CD4-positive, CD25-positive, alpha-beta regulatory T cell (primary cell): ENCODE measurements at regions not wholly inside any gene's neighbourhood (a gene's known extent, or its start where the extent isn't known, plus 50 kb on each side); places are given as distances from the start of the nearest gene placed in this dataset.
"Not testable (repeated sequence)": the region's sequence is repeated elsewhere in the genome, so short reads cannot be mapped to it uniquely, and the experiment has no call there.

Source experiments
- ATAC-seq, 2 donors: fragments of 150-1000 bp; cut with Tn5 transposase; one replicate each; pipeline ENCODE4 v1.10.0; 2021; ENCODE audit warnings: low read depth in 2 of 2, moderate number of reproducible peaks in 2 of 2, moderate library complexity in 1 of 2
- DNase-seq, 3 donors: peaks; one replicate each; pipeline versions ENCODE4 v3.0.0 to v3.0.0-alpha.2; 2012 to 2022; ENCODE audit warnings: mixed read lengths in 1 of 3
- H3K27ac ChIP-seq: one replicate; pipeline ENCODE4 v1.7.0; 2013; ENCODE audit warnings: mild to moderate bottlenecking, low read length; ENCODE audit not compliant: insufficient read depth, poor library complexity, severe bottlenecking
- H3K27me3 ChIP-seq: one replicate; pipeline ENCODE4 v1.7.0; 2013; ENCODE audit warnings: low read length; ENCODE audit not compliant: control insufficient read depth, insufficient read depth
- H3K36me3 ChIP-seq: one replicate; pipeline ENCODE4 v1.7.0; 2013; ENCODE audit warnings: mild to moderate bottlenecking, low read length, moderate library complexity; ENCODE audit not compliant: control insufficient read depth, insufficient read depth
- H3K4me1 ChIP-seq: 2 replicates; pipeline ENCODE4 v1.7.0; 2013; ENCODE audit warnings: mild to moderate bottlenecking, low read length; ENCODE audit not compliant: insufficient read depth, control insufficient read depth, poor library complexity, severe bottlenecking
- H3K4me3 ChIP-seq: one replicate; pipeline ENCODE4 v1.7.0; 2013; ENCODE audit warnings: low read depth, mild to moderate bottlenecking, low read length, moderate library complexity
- H3K9me3 ChIP-seq, 2 experiments: 1 replicate in 1 of 2; 2 replicates in 1 of 2; pipeline ENCODE4 v1.7.0; 2013; ENCODE audit warnings: low read length in 2 of 2, mild to moderate bottlenecking in 1 of 2, moderate library complexity in 1 of 2; ENCODE audit not compliant: control insufficient read depth in 2 of 2
- H3K27ac Mint-ChIP-seq, 3 donors: one replicate each; pipeline ENCODE4 v1.8.0; 2020 to 2022; ENCODE audit warnings: mild to moderate bottlenecking in 3 of 3, mixed read lengths in 3 of 3, moderate library complexity in 2 of 3
- H3K27me3 Mint-ChIP-seq: one replicate; pipeline ENCODE4 v1.8.0; 2022; ENCODE audit warnings: mild to moderate bottlenecking, mixed read lengths
- H3K36me3 Mint-ChIP-seq: one replicate; pipeline ENCODE4 v1.8.0; 2020; ENCODE audit warnings: mixed read lengths
- H3K4me1 Mint-ChIP-seq, 4 donors: one replicate each; pipeline ENCODE4 v1.8.0; 2020 to 2022; ENCODE audit warnings: mixed read lengths in 4 of 4, mild to moderate bottlenecking in 1 of 4
- H3K4me3 Mint-ChIP-seq, 4 donors: one replicate each; pipeline ENCODE4 v1.8.0; 2020 to 2022; ENCODE audit warnings: mild to moderate bottlenecking in 4 of 4, mixed read lengths in 4 of 4, moderate library complexity in 3 of 4
- H3K9me3 Mint-ChIP-seq, 7 donors: one replicate each; pipeline ENCODE4 v1.8.0; 2020 to 2022; ENCODE audit warnings: mixed read lengths in 7 of 7, mild to moderate bottlenecking in 3 of 7, moderate library complexity in 2 of 7

- Mint-ChIP-seq H3K27ac (no peak overlapping the region), H3K9me3 (peaks cover 0 to 2% (median 0%) of the 10 kb centered on the region in 7 donors), H3K4me3 (no peak overlapping the region), H3K36me3 (no peaks in the 10 kb centered on the region), H3K27me3 (no peaks in the 10 kb centered on the region), H3K4me1 (peaks cover 0 to 8% (median 0%) of the 10 kb centered on the region in 4 donors)
- Histone ChIP-seq H3K4me3 (no peak overlapping the region), H3K27me3 (no peaks in the 10 kb centered on the region), H3K36me3 (no peaks in the 10 kb centered on the region), H3K4me1 (no peaks in the 10 kb centered on the region), H3K9me3 (no peaks in the 10 kb centered on the region), H3K27ac (no peak overlapping the region)
- DNase-seq (peak in 1 of 3 donors; percentile 15), ATAC-seq (no peak)
Measured at GRCh38 chr3:171977860-171978259, 61.5 kb upstream of the FNDC3B start.

GRCh38 chr3:171978390-171978789 is 61.0 kb upstream of the FNDC3B start:
- Mint-ChIP-seq H3K27ac (no peak overlapping the region), H3K9me3 (peaks cover 0 to 2% (median 0%) of the 10 kb centered on the region in 7 donors), H3K36me3 (no peaks in the 10 kb centered on the region), H3K27me3 (no peaks in the 10 kb centered on the region), H3K4me3 (no peak overlapping the region), H3K4me1 (peaks cover 0 to 8% (median 0%) of the 10 kb centered on the region in 4 donors)
- Histone ChIP-seq H3K27me3 (no peaks in the 10 kb centered on the region), H3K27ac (no peak overlapping the region), H3K4me1 (no peaks in the 10 kb centered on the region), H3K9me3 (no peaks in the 10 kb centered on the region), H3K36me3 (no peaks in the 10 kb centered on the region), H3K4me3 (no peak overlapping the region)
- ATAC-seq = no peak
- DNase-seq = no peak

- Mint-ChIP-seq H3K9me3 (peaks cover 0 to 2% (median 0%) of the 10 kb centered on the region in 7 donors), H3K27me3 (no peaks in the 10 kb centered on the region), H3K27ac (no peak overlapping the region), H3K36me3 (no peaks in the 10 kb centered on the region), H3K4me3 (no peak overlapping the region), H3K4me1 (peaks cover 0 to 8% (median 0%) of the 10 kb centered on the region in 4 donors)
- Histone ChIP-seq H3K9me3 (no peaks in the 10 kb centered on the region), H3K27me3 (no peaks in the 10 kb centered on the region), H3K4me1 (no peaks in the 10 kb centered on the region), H3K36me3 (no peaks in the 10 kb centered on the region), H3K4me3 (no peak overlapping the region), H3K27ac (no peak overlapping the region)
- DNase-seq = no peak
- ATAC-seq = no peak
Measured at GRCh38 chr3:171979081-171979480, 60.3 kb upstream of the FNDC3B start.

GRCh38 chr3:171980578-171981270 is 58.7 kb upstream of the FNDC3B start:
- DNase-seq = peak in 1 of 3 donors; percentile 41
- Histone ChIP-seq H3K4me1 (no peaks in the 10 kb centered on the region), H3K27me3 (peaks cover 2% of the 10 kb centered on the region), H3K27ac (no peak overlapping the region), H3K9me3 (no peaks in the 10 kb centered on the region), H3K4me3 (no peak overlapping the region), H3K36me3 (no peaks in the 10 kb centered on the region)
- Mint-ChIP-seq H3K36me3 (no peaks in the 10 kb centered on the region), H3K9me3 (peaks cover 0 to 2% (median 0%) of the 10 kb centered on the region in 7 donors), H3K27ac (no peak overlapping the region), H3K4me3 (no peak overlapping the region), H3K27me3 (no peaks in the 10 kb centered on the region), H3K4me1 (peaks cover 0 to 8% (median 0%) of the 10 kb centered on the region in 4 donors)
- ATAC-seq = peak in 1 of 2 donors; percentile 64

- H3K4me1 Mint-ChIP-seq = peaks cover 0 to 10% (median under 1%) of the 10 kb centered on the region in 4 donors
- Histone ChIP-seq H3K27ac (no peak overlapping the region), H3K27me3 (peaks cover 2% of the 10 kb centered on the region), H3K36me3 (no peaks in the 10 kb centered on the region), H3K9me3 (no peaks in the 10 kb centered on the region), H3K4me3 (no peak overlapping the region), H3K4me1 (no peaks in the 10 kb centered on the region)
- H3K9me3 Mint-ChIP-seq = peaks cover 0 to 2% (median 0%) of the 10 kb centered on the region in 7 donors
- H3K36me3 Mint-ChIP-seq = no peaks in the 10 kb centered on the region
- no peak overlapping the region for H3K4me3 Mint-ChIP-seq
- H3K27ac Mint-ChIP-seq = no peak overlapping the region
- no peaks in the 10 kb centered on the region for H3K27me3 Mint-ChIP-seq
- no peak for ATAC-seq
- DNase-seq = no peak
Measured at GRCh38 chr3:171981271-171981605, 58.1 kb upstream of the FNDC3B start.

GRCh38 chr3:171982828-171983227 is 56.5 kb upstream of the FNDC3B start:
- Mint-ChIP-seq H3K4me3 (no peak overlapping the region), H3K36me3 (no peaks in the 10 kb centered on the region), H3K4me1 (peaks cover 0 to 10% (median 1%) of the 10 kb centered on the region in 4 donors), H3K27ac (no peak overlapping the region), H3K27me3 (no peaks in the 10 kb centered on the region), H3K9me3 (peaks cover 0 to 2% (median 0%) of the 10 kb centered on the region in 7 donors)
- Histone ChIP-seq H3K9me3 (no peaks in the 10 kb centered on the region), H3K36me3 (no peaks in the 10 kb centered on the region), H3K27ac (no peak overlapping the region), H3K4me3 (no peak overlapping the region), H3K4me1 (no peaks in the 10 kb centered on the region), H3K27me3 (peaks cover 2% of the 10 kb centered on the region)
- ATAC-seq (no peak), DNase-seq (no peak)

- H3K27me3 Mint-ChIP-seq, H3K27ac ChIP-seq, H3K27me3 ChIP-seq, H3K4me3 Mint-ChIP-seq, H3K27ac Mint-ChIP-seq, ATAC-seq, DNase-seq, H3K9me3 Mint-ChIP-seq, H3K36me3 ChIP-seq, H3K9me3 ChIP-seq, H3K4me1 ChIP-seq, H3K4me1 Mint-ChIP-seq, H3K4me3 ChIP-seq, H3K36me3 Mint-ChIP-seq: not testable (repeated sequence)
Measured at GRCh38 chr3:171983685-171984084, 55.7 kb upstream of the FNDC3B start.

GRCh38 chr3:171984883-171985282 is 54.5 kb upstream of the FNDC3B start:
- Mint-ChIP-seq H3K4me3 (no peak overlapping the region), H3K9me3 (no peaks in the 10 kb centered on the region), H3K4me1 (peaks cover 0 to 9% (median 1%) of the 10 kb centered on the region in 4 donors), H3K36me3 (no peaks in the 10 kb centered on the region), H3K27ac (no peak overlapping the region), H3K27me3 (no peaks in the 10 kb centered on the region)
- ATAC-seq (no peak), DNase-seq (no peak)
- H3K9me3 ChIP-seq = no peaks in the 10 kb centered on the region
- no peaks in the 10 kb centered on the region for H3K36me3 ChIP-seq
- H3K4me3 ChIP-seq = no peak overlapping the region
- H3K27me3 ChIP-seq = peaks cover 2% of the 10 kb centered on the region
- no peak overlapping the region for H3K27ac ChIP-seq
- no peaks in the 10 kb centered on the region for H3K4me1 ChIP-seq
